ENCODE measurements at regions not wholly inside any gene's neighbourhood (a gene's known extent, or its start where the extent isn't known, plus 50 kb on each side); places are given as distances from the start of the nearest gene placed in this dataset.

GRCh38 chr7:65238785-65239184 lies 134.9 kb upstream of the ZNF92 start:
- DNase-seq (ENCODE audit: low read depth), result no peak
- no peak for TF ChIP-seq CTCF (IDR thresholded peaks at IDR 0.05; ENCODE audit: low read depth, low read length, missing control alignments)
- no peak overlapping the region for H3K4me3 ChIP-seq (ENCODE audit: low read depth, low read length)

- no peak overlapping the region for H3K4me3 ChIP-seq (ENCODE audit: low read depth, low read length)
- no peak for TF ChIP-seq CTCF (IDR thresholded peaks at IDR 0.05; ENCODE audit: low read depth, low read length, missing control alignments)
- DNase-seq (ENCODE audit: low read depth), result no peak
These were observed 138.1 kb upstream of the ZNF92 start for GRCh38 chr7:65235586-65235985.

GRCh38 chr7:65233409-65234034 lies 140.1 kb upstream of the ZNF92 start:
- no peak for TF ChIP-seq CTCF (IDR thresholded peaks at IDR 0.05; ENCODE audit: low read depth, low read length, missing control alignments)
- no peak for DNase-seq (ENCODE audit: low read depth)
- H3K4me3 ChIP-seq (ENCODE audit: low read depth, low read length), result no peak overlapping the region

GRCh38 chr7:65230231-65230630 lies 143.4 kb upstream of the ZNF92 start:
- TF ChIP-seq CTCF (IDR thresholded peaks at IDR 0.05; ENCODE audit: low read depth, low read length, missing control alignments), result no peak
- H3K4me3 ChIP-seq (ENCODE audit: low read depth, low read length), result no peak overlapping the region
- no peak for DNase-seq (ENCODE audit: low read depth)

- no peak overlapping the region for H3K4me3 ChIP-seq (ENCODE audit: low read depth, low read length)
- DNase-seq (ENCODE audit: low read depth), result no peak
- no peak for TF ChIP-seq CTCF (IDR thresholded peaks at IDR 0.05; ENCODE audit: low read depth, low read length, missing control alignments)
These were observed 148.1 kb upstream of the ZNF92 start for GRCh38 chr7:65225422-65226006.

GRCh38 chr7:65222655-65223054 lies 151.0 kb upstream of the ZNF92 start:
- DNase-seq (ENCODE audit: low read depth), result no peak
- H3K4me3 ChIP-seq (ENCODE audit: low read depth, low read length), result no peak overlapping the region
- TF ChIP-seq CTCF (IDR thresholded peaks at IDR 0.05; ENCODE audit: low read depth, low read length, missing control alignments), result no peak

GRCh38 chr7:65221683-65222082 lies 152.0 kb upstream of the ZNF92 start:
- no peak for DNase-seq (ENCODE audit: low read depth)
- TF ChIP-seq CTCF (IDR thresholded peaks at IDR 0.05; ENCODE audit: low read depth, low read length, missing control alignments), result no peak
- no peak overlapping the region for H3K4me3 ChIP-seq (ENCODE audit: low read depth, low read length)
